ENCODE measurements at regions not wholly inside any gene's neighbourhood (a gene's known extent, or its start where the extent isn't known, plus 50 kb on each side); places are given as distances from the start of the nearest gene placed in this dataset.
"Not testable (repeated sequence)": the region's sequence is repeated elsewhere in the genome, so short reads cannot be mapped to it uniquely, and the experiment has no call there.

GRCh38 chr3:138886096-138886495 is 51.4 kb upstream of the PIK3CB start:
- not testable (repeated sequence) for TF ChIP-seq POLR2A (IDR thresholded peaks at IDR 0.05; ENCODE audit: extremely low read depth, insufficient read length); CTCF (IDR thresholded peaks at IDR 0.05; ENCODE audit: low read depth, low read length)
